ENCODE measurements at regions not wholly inside any gene's neighbourhood (a gene's known extent, or its start where the extent isn't known, plus 50 kb on each side); places are given as distances from the start of the nearest gene placed in this dataset.

- no peak for TF ChIP-seq CTCF (IDR thresholded peaks at IDR 0.05 in 2 of 3, conservative IDR thresholded peaks at IDR 0.05 in 1 of 3; ENCODE audit: insufficient read depth in 2 of 3, low read depth in 1 of 3, low read length in 3 of 3)
- no peak for TF ChIP-seq ID3 (CRISPR knock-in tag; IDR thresholded peaks at IDR 0.05)
- no peak for TF ChIP-seq ID3 (tag; IDR thresholded peaks at IDR 0.05)
- TF ChIP-seq TAF1 (IDR thresholded peaks at IDR 0.05; ENCODE audit: control insufficient read depth, extremely low read depth, insufficient read depth, low read length, severe bottlenecking), result no peak
Measured at GRCh38 chr5:159702301-159702700, 214.0 kb upstream of the ADRA1B start.
